Stimulated activated CD4-positive, alpha-beta T cell treated with anti-CD3 and anti-CD28 coated beads, Interleukin-4, amount 100 ng/mL, for 4 hours (primary cell): ENCODE measurements at regions not wholly inside any gene's neighbourhood (a gene's known extent, or its start where the extent isn't known, plus 50 kb on each side); places are given as distances from the start of the nearest gene placed in this dataset.

ENCODE experiments used
- DNase-seq, 2 experiments: peaks; one replicate each; pipeline ENCODE4 v3.0.0-alpha.2; 2020

GRCh38 chr14:31944256-31945073 lies 132.6 kb upstream of the ARHGAP5 start:
- DNase-seq: no peak

GRCh38 chr14:31945074-31945613 lies 132.0 kb upstream of the ARHGAP5 start:
- no peak for DNase-seq

DNA sequence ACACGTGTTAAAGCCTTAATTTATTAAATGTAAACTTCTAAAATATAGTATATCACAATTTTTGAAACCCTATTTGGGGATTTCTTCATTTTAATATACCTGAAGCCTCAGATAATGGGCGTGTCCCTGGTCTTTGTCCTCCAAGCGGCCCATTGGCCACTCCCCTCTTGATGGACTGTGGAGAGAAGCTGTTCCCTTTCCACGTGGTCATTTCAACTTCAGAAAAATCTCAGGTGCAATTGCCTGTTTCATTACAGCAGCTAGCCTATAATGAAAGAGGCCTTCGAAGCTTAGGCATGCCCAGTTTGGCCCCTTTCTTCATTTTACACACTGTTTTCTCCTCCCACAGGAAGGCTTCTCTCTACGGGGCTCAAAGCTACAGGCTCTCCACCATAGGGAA lies 131.4 kb upstream of the ARHGAP5 start:
- no peak for DNase-seq

GRCh38 chr14:31947076-31947475 lies 130.0 kb upstream of the ARHGAP5 start:
- DNase-seq: no peak

DNA sequence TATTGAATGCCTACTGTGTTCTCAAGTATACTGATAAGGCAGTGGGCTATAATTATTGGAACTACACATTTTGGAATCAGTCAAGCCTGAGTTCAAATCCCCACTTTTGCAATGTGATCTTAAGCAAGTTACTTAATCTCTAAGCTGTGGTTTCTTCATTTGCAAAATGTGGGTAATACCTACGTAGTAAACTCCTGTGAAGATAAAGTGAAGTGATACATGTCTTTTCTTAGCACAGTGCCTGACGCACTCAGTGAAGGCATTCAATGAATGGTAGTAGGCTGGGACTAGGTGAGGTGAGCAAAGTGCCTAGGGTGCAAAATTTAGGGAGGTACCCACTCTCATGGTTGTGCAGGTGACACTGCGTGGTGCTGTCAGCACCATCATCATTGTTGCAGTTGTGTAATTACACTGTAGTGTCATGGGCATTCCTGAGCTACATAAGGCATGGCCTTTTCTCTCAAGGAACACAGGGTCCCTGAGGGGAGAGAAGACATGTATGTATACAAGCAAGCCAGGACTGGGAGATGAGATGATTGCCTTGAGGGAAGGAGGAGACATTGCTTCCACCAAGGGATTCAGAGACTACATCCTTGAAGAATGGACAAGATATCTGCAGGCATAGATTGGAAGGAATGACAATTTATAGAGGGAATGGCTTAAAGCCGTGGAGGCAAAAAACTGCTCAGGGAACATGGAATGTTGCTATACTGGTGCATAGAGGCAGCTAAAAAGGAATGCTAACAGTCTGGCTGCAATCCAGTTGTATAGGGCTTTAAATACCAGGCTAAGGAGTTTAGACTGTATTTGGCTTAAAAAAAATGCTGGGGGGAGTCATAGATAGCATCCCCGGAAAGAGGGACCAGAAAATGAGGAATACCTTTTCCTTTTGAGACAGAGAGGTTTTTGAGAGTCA lies 129.2 kb upstream of the ARHGAP5 start:
- no peak for DNase-seq

GRCh38 chr14:31949709-31950108 lies 127.4 kb upstream of the ARHGAP5 start:
- DNase-seq: no peak

GRCh38 chr14:31950331-31950730 lies 126.8 kb upstream of the ARHGAP5 start:
- no peak for DNase-seq

- DNase-seq: no peak
These were observed 126.1 kb upstream of the ARHGAP5 start for GRCh38 chr14:31950764-31951637.

DNA sequence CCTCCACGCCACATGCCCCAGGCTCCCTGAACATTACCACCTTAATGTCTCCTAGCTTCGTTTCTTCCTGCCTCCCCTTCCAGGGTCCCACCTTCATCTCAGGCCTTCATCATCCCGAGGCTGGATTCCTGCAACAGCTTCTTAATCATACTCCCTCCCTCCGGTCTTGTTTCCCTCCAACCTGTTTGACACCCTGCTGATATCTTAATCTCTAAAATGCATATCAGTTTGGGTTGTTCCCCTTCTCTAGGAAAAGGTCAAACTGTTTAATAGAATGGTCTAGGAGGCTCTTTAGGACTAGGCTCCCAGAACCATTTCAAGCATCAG lies 125.5 kb upstream of the ARHGAP5 start:
- no peak for DNase-seq

DNA sequence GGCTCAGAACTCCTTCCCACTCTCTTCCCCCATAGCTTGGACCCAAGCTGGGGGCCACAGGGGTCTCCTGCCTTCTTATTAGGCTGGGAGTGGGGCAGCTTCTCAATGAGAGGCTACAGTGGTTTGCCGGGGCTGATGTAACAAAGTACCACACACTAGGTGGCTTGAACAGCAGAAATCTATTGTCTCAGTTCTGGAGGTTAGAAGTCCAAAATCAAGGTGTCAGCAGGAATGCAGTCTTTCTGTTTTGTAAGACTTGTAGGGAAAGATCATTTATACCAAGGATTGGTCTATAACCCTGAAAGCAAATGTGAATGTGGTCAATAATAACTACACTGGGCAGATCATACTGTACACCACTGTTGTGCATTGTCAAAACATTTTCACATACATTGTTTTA lies 124.5 kb upstream of the ARHGAP5 start:
- DNase-seq: no peak

- no peak for DNase-seq
These were observed 123.9 kb upstream of the ARHGAP5 start for GRCh38 chr14:31953210-31953609.

GRCh38 chr14:31954991-31955390 lies 122.1 kb upstream of the ARHGAP5 start:
- DNase-seq: no peak

- no peak for DNase-seq
These were observed 121.0 kb upstream of the ARHGAP5 start for GRCh38 chr14:31955936-31956579.

- no peak for DNase-seq
These were observed 119.5 kb upstream of the ARHGAP5 start for GRCh38 chr14:31957565-31957964.

GRCh38 chr14:31960039-31960438 lies 117.1 kb upstream of the ARHGAP5 start:
- no peak for DNase-seq

DNA sequence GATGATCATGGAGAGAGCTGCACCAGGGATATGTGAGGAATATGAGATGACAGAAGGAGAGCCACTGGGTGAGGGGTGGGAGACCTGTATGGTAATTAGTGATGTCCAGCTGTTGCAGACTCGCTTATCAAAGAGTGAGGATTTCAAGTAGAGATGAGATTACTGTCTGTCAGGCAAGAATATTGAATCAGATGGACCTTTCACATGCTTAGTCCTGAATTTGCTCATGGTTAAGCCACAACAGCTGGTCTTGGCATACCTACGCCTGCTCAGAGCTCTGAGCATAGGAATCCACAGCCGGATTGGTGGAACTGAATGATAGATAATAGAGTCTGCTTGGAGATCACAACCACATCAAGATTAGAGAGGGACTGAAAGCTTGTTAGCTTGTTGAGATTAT lies 115.2 kb upstream of the ARHGAP5 start:
- DNase-seq: no peak

DNA sequence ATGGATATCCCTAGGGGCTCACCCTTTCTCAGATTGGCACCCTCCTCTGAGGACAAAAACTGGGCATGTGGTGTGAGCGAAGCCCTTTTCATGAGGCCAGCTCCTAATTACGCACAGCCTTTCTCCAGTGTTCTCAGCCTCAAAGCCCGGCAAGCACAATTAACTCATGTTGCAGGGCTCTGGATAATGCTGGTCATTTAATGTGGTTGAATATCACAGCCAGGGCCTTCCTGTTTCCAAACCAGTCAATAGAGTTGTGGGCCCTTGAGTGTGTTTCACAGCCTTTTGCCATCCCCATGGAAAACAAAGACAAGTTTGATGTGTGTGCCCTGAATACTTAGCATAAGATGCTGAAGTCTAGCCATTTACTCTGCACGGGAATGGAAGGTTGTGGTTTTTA lies 114.2 kb upstream of the ARHGAP5 start:
- no peak for DNase-seq

DNA sequence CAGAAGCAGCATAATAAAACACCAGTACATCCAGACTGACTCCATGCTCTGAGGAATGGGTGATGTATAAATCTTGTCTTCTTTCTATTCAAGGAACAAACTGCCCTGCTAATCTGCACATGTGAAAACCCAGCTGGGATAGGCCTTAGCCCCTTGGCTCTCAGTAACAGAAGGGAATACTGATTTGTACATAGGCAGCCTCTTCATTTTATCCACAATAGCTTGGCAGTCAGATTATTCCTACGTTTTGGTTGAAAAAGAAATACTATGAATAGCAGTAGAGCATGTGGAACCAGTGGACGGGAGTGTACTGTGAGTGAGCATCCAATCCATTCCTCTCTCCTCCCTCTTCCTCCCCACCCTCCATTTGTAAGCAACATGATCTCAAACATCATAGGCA lies 113.5 kb upstream of the ARHGAP5 start:
- no peak for DNase-seq

DNA sequence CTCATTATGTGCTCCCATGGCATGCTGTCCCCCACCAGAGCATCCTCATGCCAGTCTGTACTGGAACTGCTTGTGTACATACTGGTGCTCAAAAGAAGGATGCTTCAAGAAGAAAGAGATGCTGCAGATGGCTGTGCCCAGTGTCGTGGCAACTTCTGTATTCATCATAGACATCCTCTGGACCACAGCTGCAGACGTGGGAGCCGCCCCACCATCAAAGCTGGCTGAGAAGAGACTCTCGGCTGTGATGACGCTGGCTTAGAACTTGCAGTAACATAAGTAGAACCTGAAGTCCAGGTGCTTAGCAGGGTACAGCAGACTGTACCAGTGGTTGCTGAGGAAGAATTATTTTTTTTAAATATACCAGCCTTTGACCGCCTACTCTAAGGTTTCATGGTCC lies 112.6 kb upstream of the ARHGAP5 start:
- no peak for DNase-seq

DNA sequence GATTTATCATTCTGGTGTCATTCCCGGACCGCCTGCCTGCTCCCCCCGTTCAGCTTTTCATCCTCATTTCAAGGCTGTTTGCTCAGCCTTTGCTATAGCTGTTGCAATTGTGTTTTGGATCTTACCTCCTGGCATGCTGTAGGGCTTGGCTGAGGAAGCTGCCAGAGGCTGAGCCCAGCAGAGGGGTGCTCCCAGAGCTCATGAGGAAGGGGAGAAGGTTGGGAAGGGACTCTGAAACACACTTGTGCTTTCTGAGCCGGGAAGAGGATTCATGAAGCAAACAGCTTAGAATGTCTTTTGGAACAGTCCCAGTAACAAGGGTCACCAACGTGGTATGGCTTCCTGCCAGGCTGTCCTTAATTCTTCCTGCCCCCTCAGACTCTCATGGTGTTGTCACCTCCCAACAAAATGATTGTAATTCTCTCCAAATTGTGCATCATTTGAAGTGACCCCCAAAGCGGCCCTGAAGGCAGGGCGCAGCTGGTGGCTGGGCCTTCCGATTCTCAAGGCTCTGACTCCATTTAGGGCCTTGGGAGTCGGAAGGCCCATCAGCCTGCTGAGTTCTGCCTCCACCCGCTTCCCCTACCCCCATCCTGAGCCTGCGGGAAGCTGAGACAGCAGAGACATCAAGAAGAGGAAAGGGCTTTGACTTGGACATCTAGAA lies 111.9 kb upstream of the ARHGAP5 start:
- no peak for DNase-seq

DNA sequence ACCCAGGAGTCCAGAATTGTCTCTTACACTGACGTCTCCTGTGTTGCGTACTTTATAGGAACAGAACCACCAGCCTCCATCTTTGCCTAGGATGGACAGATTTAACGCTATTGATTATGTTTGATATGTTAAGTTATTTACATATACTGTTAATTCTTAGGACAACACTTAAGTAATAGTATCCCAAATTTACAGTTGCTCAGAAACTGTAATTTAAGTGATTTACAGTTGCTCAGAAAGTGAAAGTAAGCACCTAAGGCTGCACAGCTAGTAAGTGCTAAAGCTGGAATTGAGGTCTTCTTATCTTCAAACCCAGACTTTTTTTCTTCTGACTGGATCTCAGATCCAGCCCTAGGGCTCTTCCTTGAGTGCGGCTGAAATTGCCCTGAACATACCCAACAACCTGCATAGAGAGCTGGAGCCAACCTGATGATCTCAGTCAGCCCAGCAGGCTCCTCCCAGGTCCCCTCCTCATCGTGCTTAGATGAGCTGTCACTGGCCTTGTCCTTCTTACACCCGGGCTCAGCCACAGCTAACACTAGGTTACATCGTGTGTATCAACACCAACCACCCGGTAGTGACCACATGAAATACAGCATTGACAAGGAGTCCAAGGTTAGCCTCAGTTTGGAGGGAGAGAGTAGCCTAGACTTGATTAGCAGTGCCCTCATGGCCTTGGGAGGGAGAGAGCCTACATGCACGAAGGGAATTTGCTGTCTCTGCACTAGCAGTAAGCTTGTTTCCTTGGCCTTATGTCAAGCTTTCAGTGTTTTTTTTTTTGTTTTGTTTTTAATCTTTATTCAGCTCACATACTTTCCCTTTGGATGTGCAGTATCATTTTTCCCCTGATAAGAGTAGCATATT lies 111.1 kb upstream of the ARHGAP5 start:
- DNase-seq: no peak
